K562 (cell line): ENCODE measurements at regions not wholly inside any gene's neighbourhood (a gene's known extent, or its start where the extent isn't known, plus 50 kb on each side); places are given as distances from the start of the nearest gene placed in this dataset.

Experiments
- ATAC-seq: fragments of 200-7000 bp; cut with Tn5 transposase; 3 replicates; pipeline ENCODE4 v1.9.1; 2020; ENCODE audit warnings: moderate library complexity
- BruUV-seq: library from RNA; stranded (reverse); fragments of 400-500 nt; replicated peaks from 2 replicates; lab custom pipeline; 2021; lab: Mats Ljungman, UMichigan
- CTCF ChIA-PET: fragments of 300-600 bp; formaldehyde crosslinking; extraction: SDS; loops from one replicate; lab custom pipeline; 2021; ENCODE audit warnings: low intra/inter-chr PET ratio; lab: Yijun Ruan, JAX
- POLR2A ChIA-PET: fragments of 300-600, 350-650 bp; sonication (Branson Sonifier 250); formaldehyde crosslinking; extraction: SDS; loops from one replicate; lab custom pipeline; 2021; ENCODE audit warnings: antibody characterized with exemption, inconsistent platforms; lab: Yijun Ruan, JAX
- DNase-seq, 4 experiments: peaks; one replicate each; pipeline versions ENCODE4 v3.0.0 to v3.0.0-alpha.2; 2011 to 2018; ENCODE audit warnings: low spot score in 3 of 4, mixed read lengths in 3 of 4; ENCODE audit errors: extremely low read depth in 1 of 4
- FAIRE-seq: peaks from 2 replicates; lab custom pipeline; 2011; peaks lifted over from hg19 to GRCh38; lab: Jason Lieb, UNC
- H2AFZ ChIP-seq: 2 replicates; pipeline ENCODE4 v1.6.0; 2011; ENCODE audit warnings: low read depth, low read length, control low read depth, inconsistent platforms
- H3K27ac ChIP-seq: fragments of 200-600 bp; 3 replicates; pipeline ENCODE4 v1.8.0; 2011; ENCODE audit warnings: low read depth, mild to moderate bottlenecking, control low read depth, inconsistent platforms, low read length, moderate library complexity, mixed read lengths; ENCODE audit errors: extremely low read depth
- H3K27me3 ChIP-seq, 2 experiments: fragments of 300-600 bp in 1 of 2; 2 replicates in 1 of 2; 3 replicates in 1 of 2; pipeline versions ENCODE4 v1.6.0 to v1.8.0; 2011; ENCODE audit warnings: inconsistent platforms in 2 of 2, low read length in 2 of 2, mild to moderate bottlenecking in 1 of 2, mixed read lengths in 1 of 2, moderate library complexity in 1 of 2; ENCODE audit not compliant: control insufficient read depth in 2 of 2, insufficient read depth in 2 of 2
- H3K36me3 ChIP-seq: fragments of 300-600 bp; 3 replicates; pipeline ENCODE4 v1.8.0; 2011; ENCODE audit warnings: mild to moderate bottlenecking, low read length, inconsistent platforms; ENCODE audit not compliant: control insufficient read depth, insufficient read depth
- H3K4me1 ChIP-seq, 2 experiments: fragments of 200-600 bp in 1 of 2; replicated peaks in 1 of 2; 2 replicates in 1 of 2; 3 replicates in 1 of 2; pipeline versions ENCODE4 v1.5.1 to v1.8.0; 2011; ENCODE audit warnings: inconsistent platforms in 2 of 2, low read length in 2 of 2, mild to moderate bottlenecking in 1 of 2, mixed read lengths in 1 of 2, moderate library complexity in 1 of 2; ENCODE audit not compliant: control insufficient read depth in 2 of 2, insufficient read depth in 2 of 2
- H3K4me2 ChIP-seq: 2 replicates; pipeline ENCODE4 v1.6.1; 2011; ENCODE audit warnings: low read length, control low read depth, inconsistent platforms, mixed read lengths; ENCODE audit not compliant: insufficient read depth
- H3K4me3 ChIP-seq: fragments of 200-600 bp; sonication (generic), shearing (Covaris generic); 2 replicates; pipeline ENCODE4 v1.5.1; 2016; ENCODE audit warnings: control low read depth, inconsistent platforms
- H3K79me2 ChIP-seq: fragments of 200-600 bp; 3 replicates; pipeline ENCODE4 v1.8.0; 2011; ENCODE audit warnings: low read length, inconsistent platforms; ENCODE audit not compliant: control insufficient read depth, insufficient read depth
- H3K9ac ChIP-seq, 2 experiments: 2 replicates each; pipeline versions ENCODE4 v1.6.0 to v1.6.1; 2011; ENCODE audit warnings: low read depth in 2 of 2, low read length in 2 of 2, control low read depth in 1 of 2, inconsistent platforms in 1 of 2, mild to moderate bottlenecking in 1 of 2, mixed read lengths in 1 of 2; ENCODE audit not compliant: insufficient read depth in 1 of 2
- H3K9me1 ChIP-seq: one replicate; pipeline ENCODE4 v1.6.0; 2011; ENCODE audit warnings: inconsistent platforms, mild to moderate bottlenecking, low read length, moderate library complexity; ENCODE audit not compliant: control insufficient read depth, insufficient read depth
- H3K9me3 ChIP-seq: replicated peaks from 2 replicates; pipeline ENCODE4 v1.5.1; 2011; ENCODE audit warnings: low read depth, low read length, inconsistent platforms; ENCODE audit not compliant: control insufficient read depth, insufficient read depth
- H4K20me1 ChIP-seq: replicated peaks from 2 replicates; pipeline ENCODE4 v1.6.1; 2011; ENCODE audit warnings: low read length, inconsistent platforms, mixed read lengths; ENCODE audit not compliant: control insufficient read depth, insufficient read depth
- CEBPB ChIP-seq: fragments of 450-650 bp; IDR thresholded peaks from 2 replicates; pipeline ENCODE4 v1.6.1; 2016; ENCODE audit warnings: missing genetic modification characterization, missing compliant biosample characterization
- SPI1 ChIP-seq: IDR thresholded peaks from 2 replicates; pipeline ENCODE4 v1.6.1; 2011; ENCODE audit warnings: low read depth, low read length, control low read depth, borderline replicate concordance
- TCF7 ChIP-seq: sonication (generic); IDR thresholded peaks from 2 replicates; pipeline ENCODE4 v1.6.1; 2016; ENCODE audit warnings: antibody characterized with exemption, borderline replicate concordance
- XRCC4 ChIP-seq: IDR thresholded peaks from one replicate; pipeline ENCODE4 v1.6.1; 2011; ENCODE audit not compliant: insufficient read depth, insufficient read length; ENCODE audit errors: extremely low read depth
- ZFX ChIP-seq: sonication (generic); formaldehyde crosslinking; IDR thresholded peaks from 2 replicates; pipeline ENCODE4 v1.8.0; 2022; ENCODE audit warnings: mild to moderate bottlenecking, missing genetic modification reagents, moderate library complexity
- ZNF507 ChIP-seq: conservative IDR thresholded peaks from 2 replicates; pipeline ENCODE4 v1.6.1; 2017; ENCODE audit warnings: missing genetic modification characterization, missing compliant biosample characterization
- WGBS: fragments of 100-300 bp; shearing (Covaris generic); methylation state at CpG from one replicate; pipeline ENCODE4 v1.1.6; 2016; ENCODE audit warnings: low coverage, mixed read lengths; ENCODE audit not compliant: insufficient coverage; ENCODE audit errors: missing lambda C conversion rate; 5-methylcytosine and 5-hydroxymethylcytosine counted together
- in situ Hi-C: fragments of 300-500 bp; cut with MboI; formaldehyde crosslinking; loops from 4 replicates; pipeline ENCODE4 v1.15.0; 2018; ENCODE audit warnings: inconsistent platforms, mixed read lengths
- intact Hi-C: fragments of 100-400 bp; cut with micrococcal nuclease; formaldehyde crosslinking; loops from 2 replicates; pipeline ENCODE4 v1.14.2; 2022

DNA sequence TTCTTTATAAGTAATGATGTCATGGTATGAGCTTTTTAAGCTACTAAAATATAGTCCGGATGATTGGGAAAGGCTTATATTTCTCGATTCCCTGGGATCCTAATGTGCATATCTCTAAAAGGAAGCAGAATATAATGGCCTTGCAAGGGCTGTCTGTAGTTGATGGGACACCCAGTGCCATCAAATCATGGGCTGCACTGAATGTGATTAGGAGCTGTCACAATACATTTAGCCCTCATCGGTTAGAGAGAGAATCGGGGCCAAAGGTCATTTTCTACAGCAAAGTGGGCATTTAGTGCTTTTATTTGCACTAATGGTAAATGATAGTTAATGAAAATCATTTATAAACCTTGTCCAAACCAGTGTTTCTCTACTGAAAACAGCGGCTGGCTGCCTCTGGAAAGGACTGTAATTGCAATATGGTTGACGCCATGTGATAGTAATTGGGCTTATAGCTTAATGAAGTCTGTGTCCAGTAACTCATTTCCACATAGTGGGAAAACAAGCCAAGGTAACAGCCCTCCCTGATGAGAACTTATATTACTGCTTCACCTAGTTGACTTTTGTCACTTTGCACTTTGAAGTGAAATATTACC lies 265.0 kb upstream of the AZI2 start:
- Histone ChIP-seq H2AFZ (no peak overlapping the region), H3K4me3 (no peak overlapping the region), H4K20me1 (no peaks in the 10 kb centered on the region), H3K36me3 (no peaks in the 10 kb centered on the region), H3K27ac (no peak overlapping the region), H3K79me2 (no peaks in the 10 kb centered on the region), H3K9ac (no peak overlapping the region), H3K27me3 (no peaks in the 10 kb centered on the region), H3K4me2 (no peak overlapping the region), H3K4me1 (no peaks in the 10 kb centered on the region), H3K9me1 (no peaks in the 10 kb centered on the region), H3K9me3 (no peaks in the 10 kb centered on the region)
- CTCF ChIA-PET = no interaction called here
- FAIRE-seq (no peak), DNase-seq (no peak), ATAC-seq (no peak)
- intact Hi-C loops = no loop called here
- no peak for TF ChIP-seq ZNF507 (tag)
- POLR2A ChIA-PET = no interaction called here
- BruUV-seq = no TSS peak
- WGBS = 0% methylated on average over 6 of the region's 6 CpGs
- in situ Hi-C loops = no loop called here

DNA sequence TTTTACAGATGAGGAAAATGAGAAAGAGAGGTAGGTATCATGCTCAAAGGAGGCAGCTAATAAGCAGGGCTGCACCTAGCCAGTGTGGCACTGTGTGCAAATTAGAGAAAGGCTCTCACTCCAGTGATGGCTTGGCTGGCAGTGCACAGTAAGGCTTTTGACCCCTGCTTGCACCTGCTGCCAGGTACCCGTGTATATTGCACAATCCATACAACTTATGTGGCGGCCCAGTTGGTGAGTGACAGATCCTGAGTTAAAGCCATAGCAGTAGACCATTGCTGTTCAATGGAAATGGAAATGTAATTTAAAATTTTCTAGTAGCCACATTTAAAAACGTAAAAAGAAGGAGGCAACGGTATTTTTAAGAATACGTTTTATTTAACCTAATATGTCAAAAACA lies 266.4 kb upstream of the AZI2 start:
- H2AFZ ChIP-seq = no peak overlapping the region
- ChIA-PET CTCF (no interaction called here), POLR2A (no interaction called here)
- H3K4me3 ChIP-seq = no peak overlapping the region
- ATAC-seq (no peak), FAIRE-seq (no peak), DNase-seq (no peak)
- H3K4me1 ChIP-seq = no peaks in the 10 kb centered on the region
- no peaks in the 10 kb centered on the region for H3K9me1 ChIP-seq
- intact Hi-C loops (no loop called here), in situ Hi-C loops (no loop called here)
- WGBS = 2% methylated on average over 5 of the region's 5 CpGs
- TF ChIP-seq CEBPB (0 out of 2 replicates have a peak, but pooled peaks have one; percentile 9), SPI1 (no peak), TCF7 (no peak), ZFX (CRISPR knock-in tag) (no peak), XRCC4 (no peak)
- no peak overlapping the region for H3K4me2 ChIP-seq
- no peaks in the 10 kb centered on the region for H3K9me3 ChIP-seq
- BruUV-seq = no TSS peak
- no peaks in the 10 kb centered on the region for H3K27me3 ChIP-seq
- no peaks in the 10 kb centered on the region for H4K20me1 ChIP-seq
- H3K9ac ChIP-seq = no peak overlapping the region
- H3K27ac ChIP-seq = no peak overlapping the region
- no peaks in the 10 kb centered on the region for H3K79me2 ChIP-seq
- no peaks in the 10 kb centered on the region for H3K36me3 ChIP-seq
